ENCODE measurements at regions not wholly inside any gene's neighbourhood (a gene's known extent, or its start where the extent isn't known, plus 50 kb on each side); places are given as distances from the start of the nearest gene placed in this dataset.

GRCh38 chr4:135281230-135281629, 1079.6 kb upstream of the PABPC4L start:
- TF ChIP-seq EZH2 (IDR thresholded peaks at IDR 0.05) (no peak), POLR2AphosphoS5 (IDR thresholded peaks at IDR 0.05; ENCODE audit: borderline replicate concordance, low read depth, low read length) (no peak)

Measured in SK-N-MC (cell line).